Fibroblast of lung (primary cell): ENCODE measurements at regions not wholly inside any gene's neighbourhood (a gene's known extent, or its start where the extent isn't known, plus 50 kb on each side); places are given as distances from the start of the nearest gene placed in this dataset.

ENCODE experiments used
- DNase-seq, 2 donors: peaks; one replicate each; pipeline versions ENCODE4 v3.0.0 to v3.0.0-alpha.2; 2010; ENCODE audit warnings: low read depth in 2 of 2
- H2AFZ ChIP-seq: 2 replicates; pipeline ENCODE4 v1.5.1; 2012; ENCODE audit warnings: low read length, control low read depth, inconsistent platforms
- H3K27ac ChIP-seq: 2 replicates; pipeline ENCODE4 v1.5.1; 2011; ENCODE audit warnings: low read length, control low read depth; ENCODE audit not compliant: insufficient read depth
- H3K27me3 ChIP-seq: 2 replicates; pipeline ENCODE4 v1.5.1; 2011; ENCODE audit warnings: mild to moderate bottlenecking, low read length; ENCODE audit not compliant: control insufficient read depth, insufficient read depth
- H3K36me3 ChIP-seq: 2 replicates; pipeline ENCODE4 v1.5.1; 2011; ENCODE audit warnings: low read length; ENCODE audit not compliant: control insufficient read depth, insufficient read depth
- H3K4me1 ChIP-seq: 2 replicates; pipeline ENCODE4 v1.5.1; 2011; ENCODE audit warnings: low read length; ENCODE audit not compliant: control insufficient read depth, insufficient read depth; ENCODE audit errors: extremely low read depth
- H3K4me2 ChIP-seq: 2 replicates; pipeline ENCODE4 v1.5.1; 2011; ENCODE audit warnings: low read length, control low read depth; ENCODE audit not compliant: insufficient read depth; ENCODE audit errors: extremely low read depth
- H3K4me3 ChIP-seq, 4 experiments: fragments of 200-600 bp in 1 of 4; sonication (generic) in 1 of 4; replicated peaks in 1 of 4; 2 replicates each; pipeline ENCODE4 v1.5.1; 2011 to 2016; ENCODE audit warnings: low read length in 4 of 4, low read depth in 3 of 4, mild to moderate bottlenecking in 3 of 4, control low read depth in 2 of 4, inconsistent platforms in 1 of 4, mixed read lengths in 1 of 4; ENCODE audit not compliant: insufficient read depth in 1 of 4; ENCODE audit errors: control extremely low read depth in 1 of 4
- H3K79me2 ChIP-seq: 2 replicates; pipeline ENCODE4 v1.5.1; 2012; ENCODE audit warnings: mild to moderate bottlenecking, low read length, inconsistent platforms; ENCODE audit not compliant: control insufficient read depth, insufficient read depth
- H3K9ac ChIP-seq: 2 replicates; pipeline ENCODE4 v1.5.1; 2011; ENCODE audit warnings: mild to moderate bottlenecking, low read length, control low read depth; ENCODE audit not compliant: insufficient read depth
- H3K9me3 ChIP-seq: 2 replicates; pipeline ENCODE4 v1.5.1; 2012; ENCODE audit warnings: low read depth, low read length; ENCODE audit not compliant: control insufficient read depth, insufficient read depth
- H4K20me1 ChIP-seq: 2 replicates; pipeline ENCODE4 v1.5.1; 2011; ENCODE audit warnings: low read length; ENCODE audit not compliant: control insufficient read depth, insufficient read depth; ENCODE audit errors: extremely low read depth
- CTCF ChIP-seq, 2 donors: IDR thresholded peaks in 1 of 2; conservative IDR thresholded peaks in 1 of 2; 1 replicate in 1 of 2; 2 replicates in 1 of 2; pipeline ENCODE4 v1.5.1; 2011 to 2012; ENCODE audit warnings: low read length in 2 of 2, control low read depth in 1 of 2, inconsistent platforms in 1 of 2, low read depth in 1 of 2, mild to moderate bottlenecking in 1 of 2
- EZH2 ChIP-seq: IDR thresholded peaks from 2 replicates; pipeline ENCODE4 v1.5.1; 2012; ENCODE audit warnings: low read length, control low read depth, mild to moderate bottlenecking; ENCODE audit errors: missing control alignments

GRCh38 chr12:126789963-126790362 is 1477.0 kb upstream of the TMEM132C start:
- H3K4me3 ChIP-seq = no peak overlapping the region
- no peaks in the 10 kb centered on the region for H3K36me3 ChIP-seq
- no peaks in the 10 kb centered on the region for H3K79me2 ChIP-seq
- H3K9ac ChIP-seq = no peak overlapping the region
- no peaks in the 10 kb centered on the region for H4K20me1 ChIP-seq
- H3K27me3 ChIP-seq = no peaks in the 10 kb centered on the region
- H3K27ac ChIP-seq = no peak overlapping the region
- no peak overlapping the region for H3K4me2 ChIP-seq
- no peak overlapping the region for H2AFZ ChIP-seq
- H3K4me1 ChIP-seq = no peaks in the 10 kb centered on the region
- no peak for TF ChIP-seq CTCF (conservative IDR thresholded peaks at IDR 0.05 in 1 of 2, IDR thresholded peaks at IDR 0.05 in 1 of 2; ENCODE audit: low read depth in 1 of 2, low read length in 2 of 2)
- TF ChIP-seq EZH2 = no peak
- no peak for DNase-seq
- H3K9me3 ChIP-seq = no peaks in the 10 kb centered on the region

GRCh38 chr12:126791122-126791521 is 1475.8 kb upstream of the TMEM132C start:
- no peak overlapping the region for H2AFZ ChIP-seq
- no peaks in the 10 kb centered on the region for H4K20me1 ChIP-seq
- H3K27ac ChIP-seq = no peak overlapping the region
- DNase-seq = no peak
- H3K79me2 ChIP-seq = no peaks in the 10 kb centered on the region
- no peaks in the 10 kb centered on the region for H3K4me1 ChIP-seq
- H3K9me3 ChIP-seq = no peaks in the 10 kb centered on the region
- no peak overlapping the region for H3K4me3 ChIP-seq
- H3K27me3 ChIP-seq = no peaks in the 10 kb centered on the region
- TF ChIP-seq CTCF (conservative IDR thresholded peaks at IDR 0.05 in 1 of 2, IDR thresholded peaks at IDR 0.05 in 1 of 2; ENCODE audit: low read depth in 1 of 2, low read length in 2 of 2) = no peak
- no peak for TF ChIP-seq EZH2
- no peak overlapping the region for H3K9ac ChIP-seq
- H3K36me3 ChIP-seq = no peaks in the 10 kb centered on the region
- no peak overlapping the region for H3K4me2 ChIP-seq

GRCh38 chr12:126792411-126792810 is 1474.6 kb upstream of the TMEM132C start:
- no peaks in the 10 kb centered on the region for H4K20me1 ChIP-seq
- H3K4me2 ChIP-seq = no peak overlapping the region
- no peaks in the 10 kb centered on the region for H3K4me1 ChIP-seq
- H2AFZ ChIP-seq = no peak overlapping the region
- TF ChIP-seq EZH2 (no peak), CTCF (conservative IDR thresholded peaks at IDR 0.05 in 1 of 2, IDR thresholded peaks at IDR 0.05 in 1 of 2; ENCODE audit: low read depth in 1 of 2, low read length in 2 of 2) (no peak)
- H3K36me3 ChIP-seq = no peaks in the 10 kb centered on the region
- H3K79me2 ChIP-seq = no peaks in the 10 kb centered on the region
- H3K4me3 ChIP-seq = no peak overlapping the region
- H3K9ac ChIP-seq = no peak overlapping the region
- H3K27ac ChIP-seq = no peak overlapping the region
- no peaks in the 10 kb centered on the region for H3K9me3 ChIP-seq
- H3K27me3 ChIP-seq = no peaks in the 10 kb centered on the region
- no peak for DNase-seq
